ENCODE measurements at regions not wholly inside any gene's neighbourhood (a gene's known extent, or its start where the extent isn't known, plus 50 kb on each side); places are given as distances from the start of the nearest gene placed in this dataset.

DNA sequence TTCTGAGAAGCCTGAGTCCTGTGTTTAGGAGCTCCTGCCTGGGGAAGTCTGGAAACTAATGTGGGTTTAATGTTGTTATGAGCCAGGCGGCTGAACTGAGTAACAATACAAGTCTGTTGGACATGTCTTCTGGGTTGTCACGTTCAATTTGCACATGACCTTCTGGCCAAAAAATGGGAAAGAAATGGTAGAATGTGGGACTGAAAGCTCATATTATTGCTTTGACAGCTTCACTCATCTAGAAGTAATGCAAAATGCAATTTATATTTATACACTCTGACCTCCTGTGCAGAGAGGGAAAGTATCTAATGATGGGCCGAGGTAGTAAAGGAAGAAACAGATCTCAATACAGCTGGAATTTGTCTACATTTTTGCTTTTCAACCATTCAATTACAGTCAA, 75.8 kb downstream of the NR2F2 start:
- H3K9ac ChIP-seq (ENCODE audit: insufficient read depth, low read length): no peak overlapping the region

DNA sequence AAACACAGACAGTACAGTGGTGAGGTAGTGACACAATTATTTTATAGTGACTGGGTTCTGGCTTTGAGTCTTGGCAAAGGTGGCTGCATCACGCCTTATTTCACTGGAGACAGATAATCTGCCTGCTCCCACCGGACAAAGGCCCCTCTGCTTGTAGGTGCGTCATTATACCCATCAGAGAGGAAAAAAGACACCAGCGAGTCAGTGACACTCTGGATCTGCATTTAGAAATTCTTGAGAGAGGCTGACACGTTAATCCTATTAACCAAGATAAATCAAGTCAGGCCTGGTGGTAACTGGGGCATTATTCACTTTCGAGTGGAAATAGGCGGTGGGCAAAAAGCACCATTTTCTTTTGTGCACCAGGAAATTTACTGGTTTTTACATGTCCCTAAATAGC, 76.2 kb downstream of the NR2F2 start:
- H3K27me3 ChIP-seq (ENCODE audit: control insufficient read depth, insufficient read depth, low read length): peaks cover 34% of the 10 kb centered on the region
- no peaks in the 10 kb centered on the region for H3K79me2 ChIP-seq (ENCODE audit: control insufficient read depth, insufficient read depth, low read length)
- no peak overlapping the region for H3K9ac ChIP-seq (ENCODE audit: insufficient read depth, low read length)
- no peak overlapping the region for H3K27ac ChIP-seq (ENCODE audit: insufficient read depth, low read length)
- no peak for TF ChIP-seq EZH2 (IDR thresholded peaks at IDR 0.05; ENCODE audit: low read length, missing control alignments)
- TF ChIP-seq, protein P1, sequence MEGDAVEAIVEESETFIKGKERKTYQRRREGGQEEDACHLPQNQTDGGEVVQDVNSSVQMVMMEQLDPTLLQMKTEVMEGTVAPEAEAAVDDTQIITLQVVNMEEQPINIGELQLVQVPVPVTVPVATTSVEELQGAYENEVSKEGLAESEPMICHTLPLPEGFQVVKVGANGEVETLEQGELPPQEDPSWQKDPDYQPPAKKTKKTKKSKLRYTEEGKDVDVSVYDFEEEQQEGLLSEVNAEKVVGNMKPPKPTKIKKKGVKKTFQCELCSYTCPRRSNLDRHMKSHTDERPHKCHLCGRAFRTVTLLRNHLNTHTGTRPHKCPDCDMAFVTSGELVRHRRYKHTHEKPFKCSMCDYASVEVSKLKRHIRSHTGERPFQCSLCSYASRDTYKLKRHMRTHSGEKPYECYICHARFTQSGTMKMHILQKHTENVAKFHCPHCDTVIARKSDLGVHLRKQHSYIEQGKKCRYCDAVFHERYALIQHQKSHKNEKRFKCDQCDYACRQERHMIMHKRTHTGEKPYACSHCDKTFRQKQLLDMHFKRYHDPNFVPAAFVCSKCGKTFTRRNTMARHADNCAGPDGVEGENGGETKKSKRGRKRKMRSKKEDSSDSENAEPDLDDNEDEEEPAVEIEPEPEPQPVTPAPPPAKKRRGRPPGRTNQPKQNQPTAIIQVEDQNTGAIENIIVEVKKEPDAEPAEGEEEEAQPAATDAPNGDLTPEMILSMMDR (conservative IDR thresholded peaks at IDR 0.05 in 1 of 2, IDR thresholded peaks at IDR 0.05 in 1 of 2; ENCODE audit: low read depth in 1 of 2, low read length in 2 of 2): no peak
- no peak overlapping the region for H3K4me2 ChIP-seq (ENCODE audit: extremely low read depth, insufficient read depth, low read length)
- no peaks in the 10 kb centered on the region for H3K36me3 ChIP-seq (ENCODE audit: control insufficient read depth, insufficient read depth, low read length)
- no peak for DNase-seq (ENCODE audit: low read depth in 2 of 2)
- no peak overlapping the region for H2AFZ ChIP-seq (ENCODE audit: low read length)
- H4K20me1 ChIP-seq (ENCODE audit: control insufficient read depth, extremely low read depth, insufficient read depth, low read length): no peaks in the 10 kb centered on the region
- H3K4me3 ChIP-seq (replicated peaks in 1 of 4; ENCODE audit: control extremely low read depth in 1 of 4, insufficient read depth in 1 of 4, low read depth in 3 of 4, low read length in 4 of 4): no peak overlapping the region
- no peaks in the 10 kb centered on the region for H3K9me3 ChIP-seq (ENCODE audit: control insufficient read depth, insufficient read depth, low read depth, low read length)
- no peaks in the 10 kb centered on the region for H3K4me1 ChIP-seq (ENCODE audit: control insufficient read depth, extremely low read depth, insufficient read depth, low read length)

More for the DNA sequence above, 75.8 kb downstream of the NR2F2 start:
- Histone ChIP-seq H3K9me3 (ENCODE audit: control insufficient read depth, insufficient read depth, low read depth, low read length) (no peaks in the 10 kb centered on the region), H3K4me3 (replicated peaks in 1 of 4; ENCODE audit: control extremely low read depth in 1 of 4, insufficient read depth in 1 of 4, low read depth in 3 of 4, low read length in 4 of 4) (no peak overlapping the region), H3K27me3 (ENCODE audit: control insufficient read depth, insufficient read depth, low read length) (peaks cover 31% of the 10 kb centered on the region), H4K20me1 (ENCODE audit: control insufficient read depth, extremely low read depth, insufficient read depth, low read length) (no peaks in the 10 kb centered on the region), H3K79me2 (ENCODE audit: control insufficient read depth, insufficient read depth, low read length) (no peaks in the 10 kb centered on the region), H3K4me2 (ENCODE audit: extremely low read depth, insufficient read depth, low read length) (no peak overlapping the region), H3K27ac (ENCODE audit: insufficient read depth, low read length) (no peak overlapping the region), H2AFZ (ENCODE audit: low read length) (no peak overlapping the region), H3K36me3 (ENCODE audit: control insufficient read depth, insufficient read depth, low read length) (no peaks in the 10 kb centered on the region), H3K4me1 (ENCODE audit: control insufficient read depth, extremely low read depth, insufficient read depth, low read length) (no peaks in the 10 kb centered on the region)
- no peak for DNase-seq (ENCODE audit: low read depth in 2 of 2)
- TF ChIP-seq, protein P1 (conservative IDR thresholded peaks at IDR 0.05 in 1 of 2, IDR thresholded peaks at IDR 0.05 in 1 of 2; ENCODE audit: low read depth in 1 of 2, low read length in 2 of 2): no peak
- TF ChIP-seq EZH2 (IDR thresholded peaks at IDR 0.05; ENCODE audit: low read length, missing control alignments): no peak

GRCh38 chr15:96407482-96407881, 77.0 kb downstream of the NR2F2 start:
- Histone ChIP-seq H4K20me1 (ENCODE audit: control insufficient read depth, extremely low read depth, insufficient read depth, low read length) (no peaks in the 10 kb centered on the region), H3K36me3 (ENCODE audit: control insufficient read depth, insufficient read depth, low read length) (no peaks in the 10 kb centered on the region), H3K27me3 (ENCODE audit: control insufficient read depth, insufficient read depth, low read length) (peaks cover 39% of the 10 kb centered on the region), H3K4me2 (ENCODE audit: extremely low read depth, insufficient read depth, low read length) (no peak overlapping the region), H3K4me3 (replicated peaks in 1 of 4; ENCODE audit: control extremely low read depth in 1 of 4, insufficient read depth in 1 of 4, low read depth in 3 of 4, low read length in 4 of 4) (no peak overlapping the region), H2AFZ (ENCODE audit: low read length) (no peak overlapping the region), H3K79me2 (ENCODE audit: control insufficient read depth, insufficient read depth, low read length) (no peaks in the 10 kb centered on the region), H3K4me1 (ENCODE audit: control insufficient read depth, extremely low read depth, insufficient read depth, low read length) (no peaks in the 10 kb centered on the region), H3K9ac (ENCODE audit: insufficient read depth, low read length) (no peak overlapping the region), H3K27ac (ENCODE audit: insufficient read depth, low read length) (no peak overlapping the region), H3K9me3 (ENCODE audit: control insufficient read depth, insufficient read depth, low read depth, low read length) (no peaks in the 10 kb centered on the region)
- no peak for TF ChIP-seq EZH2 (IDR thresholded peaks at IDR 0.05; ENCODE audit: low read length, missing control alignments)
- TF ChIP-seq, protein P1 (conservative IDR thresholded peaks at IDR 0.05 in 1 of 2, IDR thresholded peaks at IDR 0.05 in 1 of 2; ENCODE audit: low read depth in 1 of 2, low read length in 2 of 2): no peak
- no peak for DNase-seq (ENCODE audit: low read depth in 2 of 2)

Data from fibroblast of lung (primary cell).